HEK293T (cell line): ENCODE measurements at regions not wholly inside any gene's neighbourhood (a gene's known extent, or its start where the extent isn't known, plus 50 kb on each side); places are given as distances from the start of the nearest gene placed in this dataset.

ENCODE experiments used
- CTCF ChIA-PET: fragments of 350-600 bp; formaldehyde crosslinking; extraction: SDS; loops from one replicate; lab custom pipeline; 2021; ENCODE audit warnings: antibody characterized with exemption, inconsistent platforms; lab: Yijun Ruan, JAX
- POLR2A ChIA-PET: fragments of 350-600 bp; formaldehyde crosslinking; extraction: SDS; loops from one replicate; lab custom pipeline; 2020; ENCODE audit warnings: antibody characterized with exemption, inconsistent platforms; lab: Yijun Ruan, JAX
- DNase-seq: peaks from one replicate; pipeline ENCODE4 v3.0.0; 2012; ENCODE audit warnings: mixed read lengths; ENCODE audit errors: extremely low spot score
- ARNT ChIP-seq: fragments of 450-650 bp; IDR thresholded peaks from 2 replicates; pipeline ENCODE4 v1.6.1; 2017; ENCODE audit warnings: mild to moderate bottlenecking
- BHLHE40 ChIP-seq: fragments of 450-650 bp; IDR thresholded peaks from 2 replicates; pipeline ENCODE4 v1.6.1; 2016; ENCODE audit warnings: mild to moderate bottlenecking, moderate library complexity, borderline replicate concordance
- CTBP1 ChIP-seq: fragments of 450-650 bp; IDR thresholded peaks from 2 replicates; pipeline ENCODE4 v1.6.1; 2016; ENCODE audit warnings: borderline replicate concordance
- ELF4 ChIP-seq: fragments of 450-650 bp; IDR thresholded peaks from 2 replicates; pipeline ENCODE4 v1.6.1; 2017; ENCODE audit warnings: antibody characterized with exemption
- FOXA1 ChIP-seq: fragments of 450-650 bp; IDR thresholded peaks from 2 replicates; pipeline ENCODE4 v1.6.1; 2016; ENCODE audit warnings: mild to moderate bottlenecking
- FOXK2 ChIP-seq: fragments of 450-650 bp; IDR thresholded peaks from 2 replicates; pipeline ENCODE4 v1.6.1; 2016; ENCODE audit warnings: mild to moderate bottlenecking
- FOXM1 ChIP-seq: fragments of 450-650 bp; IDR thresholded peaks from 2 replicates; pipeline ENCODE4 v1.6.1; 2017; ENCODE audit warnings: mild to moderate bottlenecking, borderline replicate concordance
- HDGF ChIP-seq: fragments of 450-650 bp; IDR thresholded peaks from 2 replicates; pipeline ENCODE4 v1.6.1; 2017; ENCODE audit warnings: antibody characterized with exemption, borderline replicate concordance
- L3MBTL2 ChIP-seq: fragments of 450-650 bp; conservative IDR thresholded peaks from 2 replicates; pipeline ENCODE4 v1.6.1; 2016; ENCODE audit warnings: mild to moderate bottlenecking
- LEF1 ChIP-seq: fragments of 450-650 bp; IDR thresholded peaks from 2 replicates; pipeline ENCODE4 v1.6.1; 2017; ENCODE audit warnings: mild to moderate bottlenecking, borderline replicate concordance
- NFRKB ChIP-seq: fragments of 450-650 bp; IDR thresholded peaks from 2 replicates; pipeline ENCODE4 v1.6.1; 2016; ENCODE audit warnings: mild to moderate bottlenecking, moderate library complexity
- PKNOX1 ChIP-seq: fragments of 450-650 bp; IDR thresholded peaks from 2 replicates; pipeline ENCODE4 v1.6.1; 2016
- SP1 ChIP-seq: fragments of 450-650 bp; IDR thresholded peaks from 2 replicates; pipeline ENCODE4 v1.6.1; 2017
- SUZ12 ChIP-seq: fragments of 450-650 bp; IDR thresholded peaks from 2 replicates; pipeline ENCODE4 v1.6.1; 2016; ENCODE audit warnings: mild to moderate bottlenecking
- TARDBP ChIP-seq: fragments of 450-650 bp; IDR thresholded peaks from 2 replicates; pipeline ENCODE4 v1.6.1; 2016
- ZNF384 ChIP-seq: fragments of 450-650 bp; IDR thresholded peaks from 2 replicates; pipeline ENCODE4 v1.6.1; 2016

GRCh38 chr1:81225789-81226602 lies 574.7 kb upstream of the ADGRL2 start:
- no peak for DNase-seq
- no peak for TF ChIP-seq CTBP1
- no peak for TF ChIP-seq FOXK2
- no peak for TF ChIP-seq PKNOX1
- TF ChIP-seq L3MBTL2, result no peak
- TF ChIP-seq TARDBP, result no peak
- no peak for TF ChIP-seq HDGF
- no peak for TF ChIP-seq ZNF384
- TF ChIP-seq SUZ12, result no peak
- TF ChIP-seq FOXA1, result no peak
- no peak for TF ChIP-seq FOXM1
- TF ChIP-seq BHLHE40, result no peak
- TF ChIP-seq ELF4, result no peak
- no peak for TF ChIP-seq NFRKB
- no peak for TF ChIP-seq ARNT
- no peak for TF ChIP-seq LEF1
- no peak for TF ChIP-seq SP1
- POLR2A ChIA-PET, result no interaction called here
- CTCF ChIA-PET, result no interaction called here

DNA sequence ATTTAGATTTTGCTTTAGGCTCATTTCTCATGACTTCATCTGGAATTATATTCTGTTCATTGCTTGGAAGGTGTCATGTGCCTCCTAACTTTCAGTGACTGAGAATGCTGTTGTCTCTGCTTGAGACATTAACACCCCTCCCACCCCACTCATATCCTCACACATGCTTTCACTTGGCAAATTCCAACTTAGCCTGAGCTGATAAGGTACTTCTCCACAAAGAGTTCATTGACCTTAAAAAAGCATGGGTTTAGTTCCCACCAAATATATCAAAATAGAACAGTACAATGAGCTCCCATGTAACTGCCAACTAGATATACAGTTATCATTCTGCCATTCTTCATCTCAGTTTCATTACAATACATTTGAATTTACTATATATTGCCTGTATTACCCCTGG lies 576.5 kb upstream of the ADGRL2 start:
- POLR2A ChIA-PET, result no interaction called here
- DNase-seq, result no peak
- no peak for TF ChIP-seq FOXM1
- TF ChIP-seq LEF1, result no peak
- no peak for TF ChIP-seq L3MBTL2
- no peak for TF ChIP-seq NFRKB
- TF ChIP-seq HDGF, result no peak
- no peak for TF ChIP-seq SUZ12
- TF ChIP-seq FOXK2, result no peak
- TF ChIP-seq ARNT, result no peak
- no peak for TF ChIP-seq PKNOX1
- CTCF ChIA-PET, result no interaction called here

DNA sequence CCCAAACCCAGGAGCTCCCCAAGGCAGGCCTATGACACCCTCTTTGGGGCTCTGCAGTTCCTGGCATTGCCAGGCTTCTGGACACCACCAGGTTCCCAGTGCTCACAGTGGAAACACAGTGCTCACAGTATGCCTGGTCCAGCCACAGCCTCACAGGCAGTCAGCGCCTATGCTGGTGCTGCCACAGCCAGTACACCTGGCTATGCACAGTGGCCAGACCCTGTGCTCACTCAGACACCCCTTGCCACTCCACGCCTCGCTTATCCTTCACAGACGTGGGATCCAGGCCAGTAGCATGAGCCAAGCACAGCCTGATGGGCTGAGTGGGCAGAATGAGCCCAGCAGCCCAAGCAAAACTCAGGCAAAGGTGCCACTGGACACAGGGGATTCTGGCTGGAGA lies 579.2 kb upstream of the ADGRL2 start:
- ChIA-PET CTCF (no interaction called here), POLR2A (no interaction called here)
- no peak for TF ChIP-seq FOXA1
- TF ChIP-seq HDGF, result no peak
- no peak for TF ChIP-seq L3MBTL2
- no peak for TF ChIP-seq TARDBP
- no peak for TF ChIP-seq CTBP1
- no peak for TF ChIP-seq LEF1
- no peak for DNase-seq

DNA sequence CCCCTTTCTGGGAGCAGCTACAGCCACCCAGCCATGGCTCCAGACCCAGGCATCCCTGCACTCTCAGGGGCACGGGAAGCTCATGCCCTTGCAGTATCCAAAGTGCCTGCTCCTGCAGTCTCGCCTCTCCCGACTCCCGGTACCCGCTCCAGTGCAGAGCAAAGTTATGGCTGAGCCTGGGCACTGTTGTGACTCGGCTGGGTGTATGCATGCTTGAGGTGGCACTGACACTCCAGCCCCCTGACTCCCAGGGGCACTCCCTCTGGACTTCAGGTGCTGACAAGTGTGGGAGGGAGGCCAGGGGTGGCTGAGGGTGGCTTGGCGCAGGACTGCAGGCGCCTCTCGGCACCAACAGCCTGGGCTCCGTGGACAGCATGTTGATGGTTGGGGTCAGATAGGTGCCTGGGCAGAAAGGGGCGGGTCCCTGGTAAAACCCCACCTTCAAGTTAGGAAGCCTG lies 580.1 kb upstream of the ADGRL2 start:
- ChIA-PET CTCF (no interaction called here), POLR2A (no interaction called here)
- no peak for DNase-seq
- TF ChIP-seq ZNF384 (no peak), SUZ12 (no peak), FOXM1 (no peak)

- ChIA-PET POLR2A (no interaction called here), CTCF (no interaction called here)
- TF ChIP-seq L3MBTL2 (no peak), FOXM1 (no peak), CTBP1 (no peak), BHLHE40 (no peak), FOXK2 (no peak), ARNT (no peak), LEF1 (no peak), SUZ12 (no peak)
- no peak for DNase-seq
Measured at GRCh38 chr1:81217058-81217457, 583.7 kb upstream of the ADGRL2 start.

GRCh38 chr1:81213279-81213678 lies 587.5 kb upstream of the ADGRL2 start:
- ChIA-PET CTCF (no interaction called here), POLR2A (no interaction called here)
- TF ChIP-seq TARDBP (no peak), SUZ12 (no peak), SP1 (no peak), NFRKB (no peak), ZNF384 (no peak), LEF1 (no peak), ELF4 (no peak), L3MBTL2 (no peak)
- no peak for DNase-seq

DNA sequence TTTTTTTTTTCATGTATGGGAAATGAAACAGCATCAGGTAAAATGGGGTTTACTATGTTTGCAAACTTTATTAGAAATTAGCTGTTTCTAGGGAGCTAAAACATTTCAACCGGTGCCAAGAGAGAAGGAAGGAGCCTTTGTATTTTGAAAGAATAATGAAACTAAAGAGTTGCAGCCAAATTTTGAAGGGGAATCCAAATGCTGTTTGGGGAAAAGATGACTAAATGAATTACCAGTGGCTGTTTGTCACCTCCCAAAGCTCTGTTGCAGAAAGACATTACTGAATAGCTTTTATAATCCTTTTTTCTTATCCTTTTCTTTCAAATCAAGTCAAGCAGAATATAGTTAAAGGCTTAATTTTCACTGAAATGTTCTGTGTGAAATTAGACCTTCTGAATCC lies 591.3 kb upstream of the ADGRL2 start:
- ChIA-PET POLR2A (no interaction called here), CTCF (interaction anchor here (0.7 kb wide), 1 partner anchor 63 kb away, joined by 5 read pairs; no protein-coding TSS in a partner anchor)
- TF ChIP-seq BHLHE40 (no peak), NFRKB (no peak), LEF1 (no peak), FOXK2 (no peak), HDGF (no peak), ZNF384 (no peak), PKNOX1 (no peak), TARDBP (no peak), FOXA1 (no peak), L3MBTL2 (no peak), SUZ12 (no peak), SP1 (no peak), ARNT (no peak), ELF4 (no peak), CTBP1 (no peak), FOXM1 (no peak)
- DNase-seq, result no peak
